Anterior cingulate cortex (tissue), 58 donors: ENCODE measurements at regions not wholly inside any gene's neighbourhood (a gene's known extent, or its start where the extent isn't known, plus 50 kb on each side); places are given as distances from the start of the nearest gene placed in this dataset.
"Not testable (repeated sequence)": the region's sequence is repeated elsewhere in the genome, so short reads cannot be mapped to it uniquely, and the experiment has no call there.

Experiments
- DNase-seq, 58 donors: peaks; one replicate each; lab custom pipeline; 2025; lab: John Stamatoyannopoulos, UW

- no peak for DNase-seq
Measured at GRCh38 chr3:105254154-105254553, 112.6 kb upstream of the ALCAM start.

GRCh38 chr3:105255350-105255749 is 111.4 kb upstream of the ALCAM start:
- no peak for DNase-seq

- no peak for DNase-seq
Measured at GRCh38 chr3:105259496-105259895, 107.2 kb upstream of the ALCAM start.

DNA sequence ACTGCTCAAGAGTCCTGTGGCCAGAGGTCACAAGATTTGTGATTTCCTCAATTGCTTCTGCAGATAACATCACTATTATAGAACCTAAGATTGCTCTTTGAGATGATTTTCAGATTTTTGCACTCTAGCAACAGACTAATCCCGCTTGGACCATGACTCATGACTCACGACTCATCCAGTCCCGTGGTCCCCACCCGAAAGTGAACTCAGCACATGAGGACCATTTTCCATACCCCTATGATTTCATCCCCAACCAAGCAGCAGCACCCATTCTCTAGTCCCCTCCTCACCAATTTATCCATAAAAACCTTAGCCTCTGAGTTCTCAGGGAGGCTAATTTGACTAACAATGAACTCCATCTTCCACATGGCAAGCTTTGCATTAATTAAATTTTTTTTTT is 106.3 kb upstream of the ALCAM start:
- DNase-seq, result no peak

- DNase-seq, result no peak
Measured at GRCh38 chr3:105274536-105274935, 92.2 kb upstream of the ALCAM start.

DNA sequence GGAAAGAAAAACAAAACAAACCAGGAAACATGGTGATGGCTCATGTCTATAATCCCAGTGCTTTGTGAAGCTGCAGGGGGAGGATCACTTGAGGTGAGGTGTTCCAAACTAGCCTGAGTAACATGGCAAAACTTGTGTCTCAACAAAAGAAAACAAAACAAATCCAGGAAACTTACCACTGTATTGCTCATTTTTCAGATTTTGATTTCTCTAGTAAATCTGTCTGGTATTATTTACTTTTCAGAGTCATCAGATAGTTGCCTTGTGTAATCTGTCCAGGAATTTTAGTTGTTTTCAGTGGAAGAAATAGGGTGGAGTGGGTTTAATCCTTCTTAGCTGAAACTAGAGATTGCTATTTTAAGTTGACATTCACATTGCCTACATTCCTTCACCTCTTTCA is 91.8 kb upstream of the ALCAM start:
- no peak for DNase-seq

DNA sequence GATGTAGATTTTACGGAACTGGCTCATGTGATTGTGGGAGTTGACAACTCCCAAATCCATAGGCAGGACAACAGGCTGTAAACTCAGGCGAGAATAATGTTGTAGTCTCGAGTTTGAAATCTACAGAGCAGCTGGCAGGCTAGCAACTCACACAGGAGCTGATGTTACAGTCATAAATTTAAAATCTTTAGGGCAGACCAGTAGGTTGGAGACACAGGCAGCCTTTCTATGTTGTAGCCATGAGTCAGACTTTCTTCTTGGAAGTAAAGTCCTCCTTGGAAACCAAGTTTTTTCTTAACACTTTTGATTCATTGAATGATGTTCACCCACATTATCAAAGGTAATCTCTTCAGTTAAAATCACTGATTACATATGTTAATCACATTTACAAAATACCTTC is 89.1 kb upstream of the ALCAM start:
- no peak for DNase-seq

DNA sequence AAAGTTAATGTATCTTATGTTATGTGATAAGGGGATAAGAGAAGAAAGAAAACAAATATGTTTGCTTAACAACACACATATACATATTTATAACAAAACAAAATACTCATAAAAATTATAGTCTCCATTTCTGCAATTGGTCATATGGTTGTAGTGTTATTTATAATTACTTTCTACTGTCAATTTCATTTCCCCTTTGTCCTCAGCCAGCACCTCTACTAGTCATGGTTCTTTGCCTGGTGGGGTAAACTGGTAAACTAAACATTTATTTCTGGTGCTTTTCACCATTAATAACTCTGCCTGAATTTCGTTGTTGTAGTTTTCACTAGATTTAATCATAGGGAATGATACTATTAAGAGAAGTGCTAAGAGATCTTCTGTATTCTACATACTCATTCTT is 88.0 kb upstream of the ALCAM start:
- no peak for DNase-seq

GRCh38 chr3:105281989-105282388 is 84.7 kb upstream of the ALCAM start:
- DNase-seq, result no peak

DNA sequence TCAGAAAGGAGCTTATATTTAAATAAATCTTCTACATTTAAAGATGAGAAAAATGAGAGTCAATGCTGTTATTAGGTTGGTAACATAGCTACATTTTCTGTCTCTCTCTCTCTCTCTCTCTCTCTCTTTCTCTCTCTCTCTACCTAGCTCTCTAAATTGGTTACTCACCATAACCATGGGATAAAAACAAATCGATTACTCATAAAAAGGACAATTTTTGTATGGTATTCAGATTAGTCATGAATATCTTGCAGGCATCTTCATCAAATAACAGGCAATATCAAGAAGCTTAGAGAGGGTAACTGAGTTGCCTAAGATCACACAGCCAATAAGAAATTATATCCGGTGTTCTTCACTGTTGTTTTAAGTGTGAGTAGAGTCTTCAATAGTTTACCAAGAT is 81.8 kb upstream of the ALCAM start:
- no peak for DNase-seq

- no peak for DNase-seq
Measured at GRCh38 chr3:105285653-105286241, 81.0 kb upstream of the ALCAM start.

GRCh38 chr3:105293441-105293840 is 73.3 kb upstream of the ALCAM start:
- no peak for DNase-seq

DNA sequence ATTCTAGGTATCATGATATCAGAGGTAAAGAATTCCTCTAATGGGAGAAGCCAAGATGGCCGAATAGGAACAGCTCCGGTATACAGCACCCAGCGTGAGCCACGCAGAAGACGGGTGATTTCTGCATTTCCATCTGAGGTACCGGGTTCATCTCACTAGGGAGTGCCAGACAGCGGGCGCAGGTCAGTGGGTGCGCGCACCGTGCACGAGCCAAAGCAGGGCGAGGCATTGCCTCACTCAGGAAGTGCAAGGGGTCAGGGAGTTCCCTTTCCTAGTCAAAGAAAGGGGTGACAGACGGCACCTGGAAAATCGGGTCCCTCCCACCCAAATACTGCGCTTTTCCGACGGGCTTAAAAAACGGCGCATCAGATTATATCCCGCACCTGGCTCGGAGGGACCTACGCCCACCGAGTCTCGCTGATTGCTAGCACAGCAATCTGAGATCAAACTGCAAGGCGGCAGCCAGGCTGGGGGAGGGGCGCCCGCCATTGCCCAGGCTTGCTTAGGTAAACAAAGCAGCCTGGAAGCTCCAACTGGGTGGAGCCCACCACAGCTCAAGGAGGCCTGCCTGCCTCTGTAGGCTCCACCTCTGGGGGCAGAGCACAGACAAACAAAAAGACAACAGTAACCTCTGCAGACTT is 70.4 kb upstream of the ALCAM start:
- DNase-seq, result not testable (repeated sequence)

- DNase-seq, result no peak
Measured at GRCh38 chr3:105304487-105304886, 62.2 kb upstream of the ALCAM start.

DNA sequence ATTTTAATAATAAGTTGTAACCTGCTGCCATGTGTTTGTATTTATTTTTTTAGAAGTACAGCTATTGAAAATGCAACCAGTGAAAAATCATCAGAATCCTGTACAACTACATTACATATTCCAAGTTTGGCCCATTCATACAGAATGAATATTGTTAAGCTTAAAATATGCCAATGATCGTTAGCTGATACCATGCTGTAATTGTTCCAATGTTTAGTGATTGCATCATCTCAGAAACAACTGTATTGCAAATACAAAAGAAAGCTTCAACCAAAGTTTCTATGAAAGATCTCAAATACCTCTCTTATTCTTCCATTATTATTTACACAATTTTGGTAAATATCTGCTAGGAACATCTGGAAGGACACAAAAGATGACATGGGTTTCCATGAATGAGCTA is 51.6 kb upstream of the ALCAM start:
- no peak for DNase-seq

DNA sequence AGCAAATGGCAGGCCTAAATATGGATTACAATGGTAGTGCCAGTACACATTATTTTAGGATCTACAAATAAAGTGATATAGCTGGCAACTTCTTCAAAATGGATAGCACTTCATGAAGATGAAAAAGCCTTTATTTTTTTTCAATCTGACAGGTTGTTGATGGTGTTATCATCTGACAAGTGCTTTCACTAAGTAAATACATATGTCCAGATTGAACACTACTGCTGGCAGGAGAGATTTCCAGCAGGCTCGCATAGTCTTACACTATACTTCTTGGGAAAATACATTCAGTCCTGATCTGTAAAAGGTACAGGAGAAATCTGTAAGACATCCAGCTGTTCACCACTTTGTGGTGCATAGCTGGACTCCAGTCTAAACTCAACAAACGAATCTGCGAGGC is 50.9 kb upstream of the ALCAM start:
- peak in 2 of 58 donors; percentile 2 to 21 for DNase-seq

DNA sequence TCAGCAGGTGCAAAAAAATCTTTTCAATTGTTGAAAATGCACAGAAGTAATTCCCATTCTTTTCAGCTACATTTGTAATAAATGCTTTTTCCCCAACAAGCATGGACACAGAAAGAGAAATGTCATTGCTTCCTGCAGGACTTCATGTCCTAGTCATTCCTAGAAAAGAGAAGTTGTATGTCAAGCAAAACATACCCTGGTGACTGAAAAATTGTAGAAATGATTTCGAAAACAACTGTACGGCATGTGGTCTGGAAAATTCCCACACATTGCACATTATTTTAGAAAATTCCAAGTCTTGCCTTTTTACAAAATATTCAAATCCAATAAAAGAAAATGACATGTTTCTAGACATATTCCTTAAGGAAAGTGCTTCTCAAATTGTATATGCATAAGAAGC is 50.4 kb upstream of the ALCAM start:
- DNase-seq, result no peak
